NOMO-1 (cell line): ENCODE measurements at regions not wholly inside any gene's neighbourhood (a gene's known extent, or its start where the extent isn't known, plus 50 kb on each side); places are given as distances from the start of the nearest gene placed in this dataset.
A peak's percentile ranks its signal among the peaks of the same experiment; 100 is the strongest.

ENCODE experiments used
- DNase-seq, 2 experiments: peaks; one replicate each; lab custom pipeline; 2025; ENCODE audit not compliant: unreplicated experiment in 2 of 2; lab: John Stamatoyannopoulos, UW

- DNase-seq, result no peak
These were observed 247.5 kb downstream of the BCOR start for GRCh38 chrX:39850209-39850608.

GRCh38 chrX:39850630-39851152 lies 247.1 kb downstream of the BCOR start:
- DNase-seq, result peak; percentile 57 to 68

- DNase-seq, result no peak
These were observed 245.9 kb downstream of the BCOR start for GRCh38 chrX:39851745-39852455.

- no peak for DNase-seq
These were observed 245.3 kb downstream of the BCOR start for GRCh38 chrX:39852491-39852890.

- DNase-seq, result no peak
These were observed 244.2 kb downstream of the BCOR start for GRCh38 chrX:39853417-39854030.

- DNase-seq, result peak; percentile 63 to 77
These were observed 242.7 kb downstream of the BCOR start for GRCh38 chrX:39854772-39855747.

- peak in 1 of 2 experiments; percentile 38 for DNase-seq
These were observed 242.0 kb downstream of the BCOR start for GRCh38 chrX:39855748-39856129.

- no peak for DNase-seq
These were observed 241.2 kb downstream of the BCOR start for GRCh38 chrX:39856472-39857121.

- no peak for DNase-seq
These were observed 240.0 kb downstream of the BCOR start for GRCh38 chrX:39857780-39858179.

- peak; percentile 25 to 35 for DNase-seq
These were observed 237.5 kb downstream of the BCOR start for GRCh38 chrX:39859991-39860861.

GRCh38 chrX:39862963-39863362 lies 234.8 kb downstream of the BCOR start:
- DNase-seq, result peak in 1 of 2 experiments; percentile 13

GRCh38 chrX:39866229-39866628 lies 231.5 kb downstream of the BCOR start:
- no peak for DNase-seq

- DNase-seq, result no peak
These were observed 227.7 kb downstream of the BCOR start for GRCh38 chrX:39869846-39870601.

GRCh38 chrX:39871648-39872047 lies 226.1 kb downstream of the BCOR start:
- DNase-seq, result no peak

- DNase-seq, result no peak
These were observed 224.6 kb downstream of the BCOR start for GRCh38 chrX:39873117-39873516.

GRCh38 chrX:39874202-39874816 lies 223.4 kb downstream of the BCOR start:
- no peak for DNase-seq

GRCh38 chrX:39875834-39876628 lies 221.7 kb downstream of the BCOR start:
- no peak for DNase-seq

GRCh38 chrX:39877905-39878304 lies 219.9 kb downstream of the BCOR start:
- no peak for DNase-seq
